NCI-H2107 (cell line): ENCODE measurements at regions not wholly inside any gene's neighbourhood (a gene's known extent, or its start where the extent isn't known, plus 50 kb on each side); places are given as distances from the start of the nearest gene placed in this dataset.

Experiments
- DNase-seq: peaks from one replicate; lab custom pipeline; 2025; lab: John Stamatoyannopoulos, UW

DNA sequence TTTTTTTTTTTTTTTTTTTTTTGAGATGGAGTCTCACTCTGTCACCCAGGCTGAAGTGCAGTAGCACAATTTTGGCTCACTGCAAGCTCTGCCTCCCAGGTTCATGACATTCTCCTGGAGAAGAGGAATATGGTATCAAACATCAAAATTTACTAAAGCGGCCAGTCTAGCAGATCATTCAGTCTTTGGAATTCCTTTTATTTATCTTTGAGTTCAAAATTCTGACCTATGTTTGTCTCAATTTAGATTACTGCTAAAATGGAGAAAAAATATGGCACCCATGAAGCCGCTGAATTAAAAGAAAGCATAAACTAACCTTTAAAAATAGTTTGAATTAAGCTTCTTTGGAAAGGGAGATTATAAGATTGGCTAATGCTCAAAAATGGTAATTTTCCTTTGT lies 64.5 kb upstream of the EGLN3 start:
- DNase-seq, result no peak

DNA sequence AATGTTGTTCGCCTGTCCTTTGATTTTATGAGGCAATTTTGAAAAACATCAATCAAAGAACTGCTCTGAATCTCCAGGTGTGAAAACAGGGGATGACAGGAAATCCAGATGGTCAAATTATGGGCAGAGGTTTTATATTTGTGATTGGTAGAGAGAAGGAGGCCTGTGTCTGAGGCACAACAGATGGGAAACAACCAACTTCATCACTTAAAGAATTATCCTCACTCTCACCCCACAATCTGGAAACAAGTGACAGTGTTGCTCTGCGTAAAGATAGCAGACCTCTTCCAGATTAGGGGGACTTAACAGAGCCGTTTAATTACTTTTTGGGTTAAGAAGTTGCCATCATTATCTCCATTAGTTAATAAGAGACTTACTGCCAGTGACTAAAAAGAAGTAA lies 64.1 kb upstream of the EGLN3 start:
- DNase-seq, result no peak

DNA sequence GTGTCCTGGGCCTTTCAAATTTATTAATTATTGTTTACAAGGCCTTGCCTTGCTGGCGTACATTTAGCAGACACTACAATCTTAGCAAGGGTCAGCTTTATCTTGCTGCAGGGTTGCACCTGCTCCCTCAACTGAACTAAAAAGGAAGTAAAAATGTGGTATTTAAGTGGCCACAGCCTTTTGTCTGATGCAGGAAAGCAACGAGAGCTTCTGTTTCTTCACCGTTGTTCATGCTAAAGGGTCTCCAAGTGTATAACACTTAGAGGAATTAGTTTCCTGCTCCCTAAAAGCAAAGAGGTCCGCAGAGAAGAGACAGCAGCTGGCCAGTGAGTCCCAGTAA lies 62.8 kb upstream of the EGLN3 start:
- peak; percentile 88 for DNase-seq

DNA sequence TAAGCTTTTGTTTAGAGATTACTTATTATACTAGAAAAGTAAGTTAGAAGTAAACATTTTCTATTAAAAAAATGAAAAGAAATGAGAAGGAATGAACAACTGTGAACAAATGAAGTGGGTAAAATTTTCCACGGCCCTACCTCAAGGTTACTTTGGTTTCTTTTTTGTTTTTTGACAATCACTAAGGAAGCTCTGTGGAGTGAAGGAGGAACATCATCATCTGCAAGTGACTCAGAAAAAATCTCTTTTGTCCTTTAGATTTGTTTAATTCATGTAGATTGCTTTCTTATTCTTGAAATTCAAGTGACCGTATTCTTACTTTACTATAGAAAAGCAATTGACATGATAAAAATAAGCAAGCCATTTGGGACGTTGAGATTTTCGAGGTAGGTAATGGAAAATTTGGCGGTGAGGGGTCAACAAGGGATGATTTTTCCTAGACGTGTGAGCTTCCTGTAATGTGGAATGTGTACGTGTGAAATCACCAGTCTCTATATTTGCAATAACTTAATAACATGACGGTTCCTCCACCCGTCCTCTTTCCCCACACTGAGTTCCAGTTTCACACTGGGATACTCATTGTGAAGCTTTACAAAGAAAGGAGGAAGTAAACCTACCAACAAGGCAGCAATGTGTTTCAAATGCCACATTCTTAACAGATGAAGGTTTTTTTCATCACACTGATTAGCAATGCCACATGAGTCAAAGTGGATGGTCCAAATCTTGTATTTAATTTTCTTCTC lies 62.3 kb upstream of the EGLN3 start:
- peak; percentile 85 for DNase-seq

DNA sequence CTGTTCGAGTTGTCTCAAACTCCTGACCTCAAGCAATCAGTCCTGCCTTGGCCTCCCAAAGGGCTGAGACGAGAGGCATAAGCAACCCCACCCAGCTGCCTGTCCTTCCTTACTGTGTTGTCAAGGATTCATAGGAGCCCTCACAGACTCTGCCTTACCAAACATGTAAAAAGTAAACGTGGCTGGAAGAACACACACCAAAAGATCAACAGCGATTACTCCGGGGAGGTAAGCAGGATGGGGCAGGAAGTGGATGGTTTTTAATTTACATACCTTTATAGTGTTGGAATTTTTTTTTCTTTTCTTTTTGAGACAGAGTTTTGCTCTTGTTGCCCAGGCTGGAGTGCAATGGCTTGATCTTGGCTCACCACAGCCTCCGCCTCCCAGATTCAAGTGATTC lies 61.5 kb upstream of the EGLN3 start:
- DNase-seq, result no peak

DNA sequence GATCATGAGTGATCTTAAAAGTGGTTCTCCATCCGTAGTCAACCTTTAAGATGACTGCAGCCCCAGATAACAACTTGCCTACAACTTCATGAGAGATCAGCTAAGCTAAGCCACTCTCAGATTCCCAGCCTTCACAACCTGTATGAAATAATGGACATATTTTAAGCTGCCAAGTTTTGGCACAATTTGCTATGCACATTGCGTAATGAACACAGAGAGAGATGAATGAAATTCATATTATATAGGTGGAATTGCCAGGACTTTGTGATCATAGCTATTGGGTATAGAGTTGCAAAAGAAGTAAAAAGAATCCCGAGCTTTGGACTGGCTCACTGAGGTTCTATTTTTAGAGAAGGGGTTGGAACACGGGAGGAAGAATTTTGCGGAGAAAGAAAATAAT lies 59.1 kb upstream of the EGLN3 start:
- DNase-seq, result no peak

DNA sequence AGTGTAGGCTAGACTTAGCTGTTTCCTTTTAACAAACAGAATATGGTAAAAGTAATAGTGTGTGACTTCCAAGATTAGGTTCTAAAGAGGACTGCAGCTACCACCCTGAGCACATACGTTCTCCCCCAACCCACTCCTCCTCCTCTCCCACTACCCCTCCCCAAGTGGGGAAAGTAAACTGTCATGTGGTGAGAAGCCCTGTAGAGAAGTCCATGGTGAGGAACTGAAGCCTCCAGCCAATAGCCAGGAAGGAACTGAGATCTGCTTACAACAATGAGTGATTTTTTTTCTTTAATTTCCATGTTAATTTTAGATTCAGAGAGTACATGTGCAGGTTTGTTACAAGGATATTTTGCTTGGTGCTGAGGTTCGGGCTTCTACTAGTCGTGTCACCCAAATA lies 57.0 kb upstream of the EGLN3 start:
- DNase-seq, result no peak

DNA sequence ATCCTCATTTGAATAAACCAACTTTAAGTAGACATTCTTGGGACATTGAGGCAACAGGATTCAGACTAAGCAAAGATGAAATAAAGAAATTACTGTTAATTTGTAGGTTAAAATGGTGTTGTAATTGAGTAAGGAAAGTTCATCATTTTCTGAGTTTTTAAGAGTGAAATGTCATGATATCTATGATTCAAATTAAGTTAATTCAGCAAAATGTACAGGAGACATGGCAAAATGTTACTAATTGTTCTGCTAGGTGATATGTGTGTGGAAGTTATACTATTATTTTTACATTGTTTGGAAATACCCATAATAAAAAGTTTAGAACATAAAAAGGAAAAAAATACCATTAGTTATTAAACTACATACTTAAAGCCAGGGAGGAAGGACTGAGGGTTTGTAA lies 55.0 kb upstream of the EGLN3 start:
- no peak for DNase-seq

DNA sequence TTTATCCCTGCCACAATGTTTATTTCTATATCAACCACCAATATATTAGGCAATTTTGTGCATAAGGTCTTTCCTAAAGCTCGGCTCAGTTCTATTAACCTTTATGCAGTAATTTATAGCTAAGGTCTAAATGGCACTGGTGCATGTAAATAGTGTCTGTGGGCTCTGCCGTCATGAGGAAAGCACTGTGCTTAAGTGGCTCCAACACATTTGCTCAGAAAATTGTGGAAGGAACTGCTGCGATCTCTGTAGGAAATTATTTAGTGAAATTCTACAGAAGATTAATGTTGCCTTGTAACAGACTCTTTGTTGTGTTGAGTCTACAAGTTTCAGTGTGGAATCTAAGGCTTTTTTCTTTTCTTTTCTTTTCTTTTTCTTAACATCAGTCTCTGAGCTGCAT lies 54.0 kb upstream of the EGLN3 start:
- DNase-seq, result no peak

DNA sequence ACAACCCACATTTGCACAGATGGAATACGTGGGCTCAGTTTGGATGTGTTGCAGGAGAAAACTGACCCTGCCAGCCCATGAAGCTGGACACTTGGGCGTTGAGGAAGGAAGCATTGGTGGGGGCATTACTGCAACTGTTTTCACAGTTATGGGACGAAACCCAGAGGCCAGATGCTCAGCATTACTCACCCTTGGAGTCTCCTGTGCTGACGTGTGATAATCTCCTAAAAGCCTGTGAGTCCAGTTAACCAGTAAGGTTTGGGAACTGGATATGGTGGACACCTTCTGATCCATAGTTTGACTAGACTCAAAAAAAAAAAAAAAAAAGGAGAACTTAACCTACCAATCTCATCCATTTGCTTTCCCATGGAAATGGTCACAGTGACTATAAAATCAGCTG lies 52.8 kb upstream of the EGLN3 start:
- no peak for DNase-seq

DNA sequence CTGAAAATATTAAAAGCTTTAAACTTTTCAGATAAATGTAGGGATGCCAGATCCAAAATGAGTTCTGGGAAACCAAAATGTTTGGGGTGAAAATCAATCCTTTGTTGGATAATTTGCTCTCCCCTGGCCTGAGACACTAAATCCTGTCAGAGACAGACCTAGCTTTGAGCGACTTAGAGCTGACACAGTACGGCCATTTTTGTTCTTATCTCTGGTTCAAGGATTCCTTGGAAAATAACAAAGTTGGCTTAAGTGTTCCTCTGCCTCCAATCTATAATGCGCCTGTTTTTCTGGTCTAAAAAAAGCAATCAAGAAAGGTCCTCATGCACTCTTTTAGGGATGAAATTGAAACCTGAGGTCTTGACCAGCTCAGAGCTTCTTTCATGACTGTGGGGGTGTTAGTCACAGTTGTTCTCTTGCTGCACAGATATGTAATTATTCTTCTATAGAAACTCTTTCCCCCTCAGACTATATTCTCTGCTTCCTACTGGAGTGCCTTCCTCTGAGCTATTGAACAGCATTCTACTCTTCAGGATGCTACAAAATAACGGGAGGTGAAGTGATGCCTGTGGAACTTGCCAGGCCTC lies 52.3 kb upstream of the EGLN3 start:
- DNase-seq, result no peak
